ENCODE measurements at regions not wholly inside any gene's neighbourhood (a gene's known extent, or its start where the extent isn't known, plus 50 kb on each side); places are given as distances from the start of the nearest gene placed in this dataset.

DNA sequence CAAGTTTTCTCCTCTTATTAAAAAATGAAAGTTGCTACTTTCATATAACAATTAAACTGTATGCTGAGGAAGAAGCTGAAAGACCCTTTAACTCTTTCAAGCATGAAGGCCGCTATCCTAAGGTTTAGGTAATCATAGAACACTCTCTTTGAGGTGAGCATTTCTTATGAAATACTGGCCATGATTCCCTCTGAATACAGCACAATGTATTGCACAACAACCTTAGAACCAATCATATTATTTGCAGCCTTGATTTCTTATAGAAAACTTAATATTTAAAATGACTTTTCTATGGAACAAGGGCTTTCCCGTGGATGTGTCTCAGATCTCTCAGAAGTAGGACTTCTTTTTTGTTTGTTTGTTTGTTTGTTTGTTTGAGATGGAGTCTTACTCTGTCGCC, 333.4 kb upstream of the TEX13C start:
- no peak overlapping the region for H2AFZ ChIP-seq (ENCODE audit: low read length)
- H3K27me3 ChIP-seq (ENCODE audit: insufficient read depth, low read length), result no peaks in the 10 kb centered on the region
- H3K27ac ChIP-seq (ENCODE audit: low read depth, low read length, poor library complexity, severe bottlenecking), result no peak overlapping the region

DNA sequence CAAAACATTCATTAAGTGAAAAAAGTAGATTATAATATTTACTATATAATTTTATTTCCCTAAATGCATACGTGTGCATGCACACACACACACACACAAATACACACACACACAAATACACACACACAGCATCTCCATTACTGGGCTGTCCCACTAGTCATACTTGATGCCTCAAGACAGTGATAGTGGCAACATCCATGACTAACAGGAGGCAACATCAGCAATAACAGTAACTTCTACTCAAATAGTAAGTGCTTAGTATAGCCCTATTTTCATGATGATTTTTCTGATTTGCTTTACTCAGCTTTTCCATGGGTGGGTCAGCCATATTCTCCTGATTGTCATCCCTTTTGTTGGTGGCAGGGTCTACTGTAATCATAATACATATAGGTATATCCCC, 325.9 kb upstream of the TEX13C start:
- no peak overlapping the region for H3K27ac ChIP-seq (ENCODE audit: low read depth, low read length, poor library complexity, severe bottlenecking)
- H3K4me3 ChIP-seq (ENCODE audit: low read depth, low read length, poor library complexity, severe bottlenecking), result no peak overlapping the region
- H3K4me2 ChIP-seq (ENCODE audit: low read length), result no peak overlapping the region
- no peaks in the 10 kb centered on the region for H3K27me3 ChIP-seq (ENCODE audit: insufficient read depth, low read length)
- no peaks in the 10 kb centered on the region for H3K79me2 ChIP-seq (ENCODE audit: insufficient read depth, low read length)
- no peaks in the 10 kb centered on the region for H4K20me1 ChIP-seq (ENCODE audit: insufficient read depth, low read length)
- H3F3A ChIP-seq (ENCODE audit: insufficient read depth, low read length), result no peaks in the 10 kb centered on the region
- no peaks in the 10 kb centered on the region for H3K4me1 ChIP-seq (ENCODE audit: insufficient read depth, low read length, severe bottlenecking)
- no peaks in the 10 kb centered on the region for H3K36me3 ChIP-seq (ENCODE audit: insufficient read depth, low read length)
- no peak overlapping the region for H3K9ac ChIP-seq (ENCODE audit: low read length)
- no peak overlapping the region for H2AFZ ChIP-seq (ENCODE audit: low read length)
- no peaks in the 10 kb centered on the region for H3K9me3 ChIP-seq (ENCODE audit: low read length)
- no peaks in the 10 kb centered on the region for H3K9me2 ChIP-seq (ENCODE audit: low read depth, low read length)
- TF ChIP-seq, protein P1, sequence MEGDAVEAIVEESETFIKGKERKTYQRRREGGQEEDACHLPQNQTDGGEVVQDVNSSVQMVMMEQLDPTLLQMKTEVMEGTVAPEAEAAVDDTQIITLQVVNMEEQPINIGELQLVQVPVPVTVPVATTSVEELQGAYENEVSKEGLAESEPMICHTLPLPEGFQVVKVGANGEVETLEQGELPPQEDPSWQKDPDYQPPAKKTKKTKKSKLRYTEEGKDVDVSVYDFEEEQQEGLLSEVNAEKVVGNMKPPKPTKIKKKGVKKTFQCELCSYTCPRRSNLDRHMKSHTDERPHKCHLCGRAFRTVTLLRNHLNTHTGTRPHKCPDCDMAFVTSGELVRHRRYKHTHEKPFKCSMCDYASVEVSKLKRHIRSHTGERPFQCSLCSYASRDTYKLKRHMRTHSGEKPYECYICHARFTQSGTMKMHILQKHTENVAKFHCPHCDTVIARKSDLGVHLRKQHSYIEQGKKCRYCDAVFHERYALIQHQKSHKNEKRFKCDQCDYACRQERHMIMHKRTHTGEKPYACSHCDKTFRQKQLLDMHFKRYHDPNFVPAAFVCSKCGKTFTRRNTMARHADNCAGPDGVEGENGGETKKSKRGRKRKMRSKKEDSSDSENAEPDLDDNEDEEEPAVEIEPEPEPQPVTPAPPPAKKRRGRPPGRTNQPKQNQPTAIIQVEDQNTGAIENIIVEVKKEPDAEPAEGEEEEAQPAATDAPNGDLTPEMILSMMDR (IDR thresholded peaks at IDR 0.05; ENCODE audit: low read length), result no peak
- TF ChIP-seq EZH2 (IDR thresholded peaks at IDR 0.05; ENCODE audit: borderline replicate concordance, low read length), result no peak

More for the DNA sequence above, 333.4 kb upstream of the TEX13C start:
- no peaks in the 10 kb centered on the region for H3K36me3 ChIP-seq (ENCODE audit: insufficient read depth, low read length)
- no peaks in the 10 kb centered on the region for H3K79me2 ChIP-seq (ENCODE audit: insufficient read depth, low read length)
- no peaks in the 10 kb centered on the region for H4K20me1 ChIP-seq (ENCODE audit: insufficient read depth, low read length)
- H3K9me3 ChIP-seq (ENCODE audit: low read length), result no peaks in the 10 kb centered on the region
- TF ChIP-seq, protein P1 (IDR thresholded peaks at IDR 0.05; ENCODE audit: low read length), result no peak
- no peak for TF ChIP-seq EZH2 (IDR thresholded peaks at IDR 0.05; ENCODE audit: borderline replicate concordance, low read length)
- H3K9ac ChIP-seq (ENCODE audit: low read length), result no peak overlapping the region
- no peaks in the 10 kb centered on the region for H3K9me2 ChIP-seq (ENCODE audit: low read depth, low read length)
- H3F3A ChIP-seq (ENCODE audit: insufficient read depth, low read length), result no peaks in the 10 kb centered on the region
- no peaks in the 10 kb centered on the region for H3K4me1 ChIP-seq (ENCODE audit: insufficient read depth, low read length, severe bottlenecking)
- H3K4me3 ChIP-seq (ENCODE audit: low read depth, low read length, poor library complexity, severe bottlenecking), result no peak overlapping the region
- H3K4me2 ChIP-seq (ENCODE audit: low read length), result no peak overlapping the region

DNA sequence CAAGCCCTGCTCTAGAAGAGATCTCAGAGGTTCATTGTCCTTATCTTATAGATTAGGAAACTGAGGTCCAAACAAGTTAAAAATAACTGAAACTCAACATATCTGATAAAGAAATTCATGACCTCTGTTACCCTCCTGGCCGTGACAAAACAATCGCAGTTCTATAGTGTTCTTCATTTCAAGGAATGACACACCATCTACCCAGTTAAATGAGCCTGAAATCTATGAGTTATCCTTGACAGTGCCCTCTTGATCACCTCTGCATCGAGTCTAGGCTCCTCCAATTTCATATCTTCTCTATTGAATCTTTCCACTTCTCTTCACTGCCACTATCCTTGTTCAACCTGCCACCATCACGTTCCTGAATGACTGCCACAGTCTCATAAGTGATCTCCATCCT, 325.3 kb upstream of the TEX13C start:
- no peak overlapping the region for H3K4me3 ChIP-seq (ENCODE audit: low read depth, low read length, poor library complexity, severe bottlenecking)
- TF ChIP-seq EZH2 (IDR thresholded peaks at IDR 0.05; ENCODE audit: borderline replicate concordance, low read length), result no peak
- TF ChIP-seq, protein P1 (IDR thresholded peaks at IDR 0.05; ENCODE audit: low read length), result no peak
- H3K4me2 ChIP-seq (ENCODE audit: low read length), result no peak overlapping the region
- H2AFZ ChIP-seq (ENCODE audit: low read length), result no peak overlapping the region
- H3K9me3 ChIP-seq (ENCODE audit: low read length), result no peaks in the 10 kb centered on the region
- no peaks in the 10 kb centered on the region for H4K20me1 ChIP-seq (ENCODE audit: insufficient read depth, low read length)
- H3K27me3 ChIP-seq (ENCODE audit: insufficient read depth, low read length), result no peaks in the 10 kb centered on the region
- no peak overlapping the region for H3K27ac ChIP-seq (ENCODE audit: low read depth, low read length, poor library complexity, severe bottlenecking)
- H3K9ac ChIP-seq (ENCODE audit: low read length), result no peak overlapping the region
- no peaks in the 10 kb centered on the region for H3K36me3 ChIP-seq (ENCODE audit: insufficient read depth, low read length)
- H3K79me2 ChIP-seq (ENCODE audit: insufficient read depth, low read length), result no peaks in the 10 kb centered on the region
- no peaks in the 10 kb centered on the region for H3K9me2 ChIP-seq (ENCODE audit: low read depth, low read length)
- no peaks in the 10 kb centered on the region for H3F3A ChIP-seq (ENCODE audit: insufficient read depth, low read length)
- no peaks in the 10 kb centered on the region for H3K4me1 ChIP-seq (ENCODE audit: insufficient read depth, low read length, severe bottlenecking)
